Upper lobe of left lung (tissue), 4 donors: ENCODE measurements at regions not wholly inside any gene's neighbourhood (a gene's known extent, or its start where the extent isn't known, plus 50 kb on each side); places are given as distances from the start of the nearest gene placed in this dataset.

Experiments
- CTCF ChIP-seq, 6 experiments: fragments of 450-650 bp in 4 of 6; fragments of 200-600 bp in 2 of 6; sonication (generic) in 2 of 6; IDR thresholded peaks; one replicate each; pipeline ENCODE4 v1.5.1; 2016 to 2019; ENCODE audit warnings: antibody characterized with exemption in 6 of 6
- POLR2A ChIP-seq, 4 donors: fragments of 450-650 bp; IDR thresholded peaks; one replicate each; pipeline ENCODE4 v1.5.1; 2016 to 2017; ENCODE audit warnings: antibody characterized with exemption in 4 of 4, mild to moderate bottlenecking in 2 of 4
- POLR2AphosphoS5 ChIP-seq, 2 donors: sonication (generic); formaldehyde crosslinking; IDR thresholded peaks; one replicate each; pipeline ENCODE4 v1.5.1; 2017; ENCODE audit warnings: antibody characterized with exemption in 2 of 2

DNA sequence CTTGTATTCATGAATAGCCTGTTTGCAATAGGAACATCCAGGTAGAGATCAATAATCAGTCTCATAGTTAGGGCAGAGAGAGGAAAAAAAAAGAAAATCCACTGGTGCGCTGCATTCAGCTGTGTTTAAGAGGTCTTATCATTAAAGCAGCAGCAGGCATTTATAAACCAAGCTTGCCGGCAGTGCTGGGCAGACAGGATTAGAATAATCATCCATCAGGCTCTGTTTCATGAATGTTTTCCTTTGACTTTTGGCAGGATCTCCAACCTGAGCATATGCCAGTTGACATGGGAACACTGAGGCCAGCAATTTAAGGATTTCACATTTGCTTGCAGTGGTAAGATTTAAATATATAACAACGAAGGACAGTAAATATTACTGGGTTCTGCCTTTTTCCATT, 305.2 kb upstream of the SEMA6D start:
- no peak for TF ChIP-seq CTCF (IDR thresholded peaks at IDR 0.05)
- TF ChIP-seq POLR2A (IDR thresholded peaks at IDR 0.05): no peak
- no peak for TF ChIP-seq POLR2AphosphoS5 (IDR thresholded peaks at IDR 0.05)
